ENCODE measurements at regions not wholly inside any gene's neighbourhood (a gene's known extent, or its start where the extent isn't known, plus 50 kb on each side); places are given as distances from the start of the nearest gene placed in this dataset.

DNA sequence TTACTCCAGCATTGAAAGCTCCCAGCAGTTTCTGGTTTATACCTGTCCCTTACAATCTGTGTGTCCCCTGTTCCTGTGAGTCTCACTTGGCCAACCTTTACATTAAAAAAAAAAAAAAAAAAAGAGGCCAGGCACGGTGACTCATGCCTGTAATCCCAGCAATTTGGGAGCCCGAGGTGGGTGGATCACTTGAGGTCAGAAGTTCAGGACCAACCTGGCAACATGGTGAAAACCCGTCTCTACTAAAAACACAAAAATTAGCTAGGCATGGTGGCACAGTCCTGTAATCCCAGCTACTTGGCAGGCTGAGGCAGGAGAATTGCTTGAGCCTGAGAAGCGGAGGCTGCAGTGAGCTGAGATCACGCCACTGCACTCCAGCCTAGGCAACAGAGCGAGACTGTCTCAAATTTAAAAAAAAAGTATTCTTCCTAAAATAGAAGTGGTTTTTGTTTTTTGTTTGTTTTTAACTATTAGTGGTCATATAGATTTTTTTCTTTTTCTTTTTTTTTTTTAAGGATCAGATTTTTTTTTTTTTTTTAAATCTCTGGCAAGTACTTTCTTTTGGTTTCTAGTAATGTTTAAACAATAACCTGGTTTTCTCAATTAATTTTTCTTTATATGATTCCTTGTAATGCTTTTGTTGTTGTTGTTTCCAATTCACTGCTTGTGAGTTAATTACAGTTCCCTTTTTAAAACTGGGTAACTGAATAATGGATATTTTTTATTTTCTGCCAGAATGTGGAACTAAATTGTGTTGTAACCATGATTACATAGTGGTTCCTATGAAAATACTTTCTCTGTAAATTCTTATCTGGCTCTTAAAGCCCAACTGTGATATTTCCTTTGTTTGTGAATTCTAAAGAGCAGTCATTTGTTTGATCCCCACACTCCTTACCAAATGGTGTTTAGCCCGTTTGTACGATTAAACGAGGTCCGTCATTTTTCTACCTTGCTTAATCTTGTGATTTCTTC, 116.8 kb downstream of the CTAGE1 start:
- TF ChIP-seq CTCF (IDR thresholded peaks at IDR 0.05) (no peak), POLR2A (IDR thresholded peaks at IDR 0.05) (no peak)

All from thyroid gland (tissue), 4 donors.